Endothelial cell of umbilical vein (primary cell): ENCODE measurements at regions not wholly inside any gene's neighbourhood (a gene's known extent, or its start where the extent isn't known, plus 50 kb on each side); places are given as distances from the start of the nearest gene placed in this dataset.

Experiments
- EZH2 ChIP-seq: IDR thresholded peaks from 2 replicates; pipeline ENCODE4 v1.6.1; 2012; ENCODE audit warnings: borderline replicate concordance, low read depth, mild to moderate bottlenecking, moderate library complexity, low read length, inconsistent platforms; ENCODE audit not compliant: severe bottlenecking
- FOS ChIP-seq: IDR thresholded peaks from 2 replicates; pipeline ENCODE4 v1.6.1; 2011; ENCODE audit warnings: mild to moderate bottlenecking, low read length, moderate library complexity, borderline replicate concordance; ENCODE audit not compliant: insufficient read depth
- MYC ChIP-seq: IDR thresholded peaks from one replicate; pipeline ENCODE4 v1.6.1; 2011; ENCODE audit warnings: mild to moderate bottlenecking, low read depth, low read length
- POLR2A ChIP-seq: IDR thresholded peaks from 2 replicates; pipeline ENCODE4 v1.6.1; 2012; ENCODE audit warnings: low read depth, mild to moderate bottlenecking, control low read depth, low read length
- POLR2AphosphoS5 ChIP-seq: IDR thresholded peaks from 2 replicates; pipeline ENCODE4 v1.6.1; 2012; ENCODE audit warnings: low read depth, mild to moderate bottlenecking, control low read depth, low read length, moderate library complexity; ENCODE audit not compliant: insufficient read depth
- TF ChIP-seq, protein P1 (sequence below), 2 donors: IDR thresholded peaks; 1 replicate in 1 of 2; 2 replicates in 1 of 2; pipeline ENCODE4 v1.5.1; 2011; ENCODE audit warnings: low read length in 2 of 2, mild to moderate bottlenecking in 2 of 2, moderate library complexity in 2 of 2, control low read depth in 1 of 2, inconsistent platforms in 1 of 2, low read depth in 1 of 2; ENCODE audit not compliant: insufficient read depth in 1 of 2; ENCODE audit errors: extremely low read depth in 1 of 2
- TF ChIP-seq, protein P2 (sequence below): IDR thresholded peaks from 2 replicates; pipeline ENCODE4 v1.6.1; 2011; ENCODE audit not compliant: insufficient read depth, insufficient read length

DNA sequence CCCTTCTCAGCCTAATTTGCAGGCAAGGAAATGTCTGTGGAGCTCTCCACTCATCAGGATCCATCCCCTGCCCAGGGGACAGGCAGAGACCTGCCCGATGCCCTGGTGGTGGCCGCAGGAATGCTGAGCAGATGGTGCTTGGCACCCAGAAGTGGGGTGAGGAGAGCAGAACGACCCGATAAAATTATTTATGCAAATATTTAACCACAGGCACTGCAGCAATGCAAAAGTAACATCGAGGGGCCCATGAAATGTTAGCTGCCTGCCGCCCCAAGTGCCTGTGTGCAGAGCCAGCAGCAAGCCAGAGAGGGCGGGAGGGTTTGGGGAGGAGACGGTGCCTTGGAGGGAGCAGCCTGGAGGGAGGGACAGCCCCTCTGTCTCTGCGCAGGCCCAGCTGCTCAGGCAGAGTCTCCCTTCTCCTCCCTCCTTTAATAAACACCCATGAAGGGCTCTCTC lies 205.5 kb downstream of the CTTN start:
- TF ChIP-seq MYC (no peak), EZH2 (no peak), POLR2A (no peak), POLR2AphosphoS5 (no peak), FOS (no peak)
- TF ChIP-seq, protein P1, sequence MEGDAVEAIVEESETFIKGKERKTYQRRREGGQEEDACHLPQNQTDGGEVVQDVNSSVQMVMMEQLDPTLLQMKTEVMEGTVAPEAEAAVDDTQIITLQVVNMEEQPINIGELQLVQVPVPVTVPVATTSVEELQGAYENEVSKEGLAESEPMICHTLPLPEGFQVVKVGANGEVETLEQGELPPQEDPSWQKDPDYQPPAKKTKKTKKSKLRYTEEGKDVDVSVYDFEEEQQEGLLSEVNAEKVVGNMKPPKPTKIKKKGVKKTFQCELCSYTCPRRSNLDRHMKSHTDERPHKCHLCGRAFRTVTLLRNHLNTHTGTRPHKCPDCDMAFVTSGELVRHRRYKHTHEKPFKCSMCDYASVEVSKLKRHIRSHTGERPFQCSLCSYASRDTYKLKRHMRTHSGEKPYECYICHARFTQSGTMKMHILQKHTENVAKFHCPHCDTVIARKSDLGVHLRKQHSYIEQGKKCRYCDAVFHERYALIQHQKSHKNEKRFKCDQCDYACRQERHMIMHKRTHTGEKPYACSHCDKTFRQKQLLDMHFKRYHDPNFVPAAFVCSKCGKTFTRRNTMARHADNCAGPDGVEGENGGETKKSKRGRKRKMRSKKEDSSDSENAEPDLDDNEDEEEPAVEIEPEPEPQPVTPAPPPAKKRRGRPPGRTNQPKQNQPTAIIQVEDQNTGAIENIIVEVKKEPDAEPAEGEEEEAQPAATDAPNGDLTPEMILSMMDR (IDR thresholded peaks at IDR 0.05; ENCODE audit: extremely low read depth in 1 of 2, insufficient read depth in 1 of 2, low read depth in 1 of 2, low read length in 2 of 2), result no peak
- TF ChIP-seq, protein P2, sequence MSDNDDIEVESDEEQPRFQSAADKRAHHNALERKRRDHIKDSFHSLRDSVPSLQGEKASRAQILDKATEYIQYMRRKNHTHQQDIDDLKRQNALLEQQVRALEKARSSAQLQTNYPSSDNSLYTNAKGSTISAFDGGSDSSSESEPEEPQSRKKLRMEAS, result no peak
